Endodermal cell (in vitro differentiated cells): ENCODE measurements at regions not wholly inside any gene's neighbourhood (a gene's known extent, or its start where the extent isn't known, plus 50 kb on each side); places are given as distances from the start of the nearest gene placed in this dataset.

ENCODE experiments used
- DNase-seq: peaks from one replicate; pipeline ENCODE4 v3.0.0-alpha.2; 2017
- H3K27ac ChIP-seq: 2 replicates; pipeline ENCODE4 v1.5.1; 2013; ENCODE audit warnings: mild to moderate bottlenecking, low read depth, low read length, moderate library complexity
- H3K27me3 ChIP-seq: 2 replicates; pipeline ENCODE4 v1.6.1; 2013; ENCODE audit warnings: mild to moderate bottlenecking, low read length, moderate library complexity; ENCODE audit not compliant: insufficient read depth, control insufficient read depth, poor library complexity, severe bottlenecking
- H3K36me3 ChIP-seq: 2 replicates; pipeline ENCODE4 v1.7.0; 2013; ENCODE audit warnings: mild to moderate bottlenecking, low read length, moderate library complexity; ENCODE audit not compliant: control insufficient read depth, insufficient read depth
- H3K4me1 ChIP-seq: one replicate; pipeline ENCODE4 v1.7.0; 2013; ENCODE audit warnings: low read length; ENCODE audit not compliant: control insufficient read depth, insufficient read depth
- H3K4me3 ChIP-seq: 2 replicates; pipeline ENCODE4 v1.5.1; 2013; ENCODE audit warnings: mild to moderate bottlenecking, low read length, moderate library complexity
- H3K9ac ChIP-seq: 2 replicates; pipeline ENCODE4 v1.6.1; 2013; ENCODE audit warnings: mild to moderate bottlenecking, low read length, moderate library complexity; ENCODE audit not compliant: poor library complexity, severe bottlenecking; ENCODE audit errors: extremely low read depth
- H3K9me3 ChIP-seq: 2 replicates; pipeline ENCODE4 v1.6.1; 2013; ENCODE audit warnings: mild to moderate bottlenecking, low read length, moderate library complexity; ENCODE audit not compliant: control insufficient read depth
- H3K27ac Mint-ChIP-seq: 2 replicates; pipeline ENCODE4 v1.8.0; 2020; ENCODE audit warnings: mixed read lengths
- H3K27me3 Mint-ChIP-seq: 2 replicates; pipeline ENCODE4 v1.8.0; 2021; ENCODE audit warnings: mild to moderate bottlenecking, mixed read lengths; ENCODE audit not compliant: insufficient read depth
- H3K36me3 Mint-ChIP-seq: 2 replicates; pipeline ENCODE4 v1.8.0; 2020; ENCODE audit warnings: low read depth, mixed read lengths
- H3K4me1 Mint-ChIP-seq: 2 replicates; pipeline ENCODE4 v1.8.0; 2020; ENCODE audit warnings: mixed read lengths
- H3K4me3 Mint-ChIP-seq: 2 replicates; pipeline ENCODE4 v1.8.0; 2020; ENCODE audit warnings: mild to moderate bottlenecking, moderate library complexity, mixed read lengths
- H3K9me3 Mint-ChIP-seq: 2 replicates; pipeline ENCODE4 v1.8.0; 2020; ENCODE audit warnings: mild to moderate bottlenecking, mixed read lengths
- CTCF ChIP-seq: fragments of 200-600 bp; sonication (generic); conservative IDR thresholded peaks from 2 replicates; pipeline ENCODE4 v1.5.0; 2021; ENCODE audit warnings: antibody characterized with exemption, mild to moderate bottlenecking
- WGBS, 2 experiments: methylation state at CpG; one replicate each; pipeline versions ENCODE4 v1.1.5 to v1.1.7; 2013; ENCODE audit warnings: missing lambda C conversion rate in 2 of 2, mixed read lengths in 1 of 2; ENCODE audit not compliant: insufficient coverage in 1 of 2, insufficient read length in 1 of 2; 5-methylcytosine and 5-hydroxymethylcytosine counted together

- no peak for TF ChIP-seq CTCF
- Histone ChIP-seq H3K36me3 (no peaks in the 10 kb centered on the region), H3K4me3 (no peak overlapping the region), H3K27ac (no peak overlapping the region), H3K9me3 (peaks cover 19% of the 10 kb centered on the region), H3K27me3 (peaks cover 4% of the 10 kb centered on the region), H3K4me1 (no peaks in the 10 kb centered on the region), H3K9ac (no peak overlapping the region)
- Mint-ChIP-seq H3K27me3 (peaks cover 52% of the 10 kb centered on the region), H3K9me3 (peaks cover 23% of the 10 kb centered on the region), H3K36me3 (no peaks in the 10 kb centered on the region), H3K27ac (no peak overlapping the region), H3K4me3 (no peak overlapping the region), H3K4me1 (no peaks in the 10 kb centered on the region)
- WGBS, 2 experiments, result 80 to 90% methylated on average over 1 to 6 of the region's 6 CpGs
- no peak for DNase-seq
Measured at GRCh38 chr5:135085133-135085935, 51.3 kb upstream of the PITX1 start.
